HG02642 (cell line): ENCODE measurements at regions not wholly inside any gene's neighbourhood (a gene's known extent, or its start where the extent isn't known, plus 50 kb on each side); places are given as distances from the start of the nearest gene placed in this dataset.
"Not testable (repeated sequence)": the region's sequence is repeated elsewhere in the genome, so short reads cannot be mapped to it uniquely, and the experiment has no call there.

ENCODE experiments used
- ATAC-seq: cut with Tn5 transposase; IDR thresholded peaks from one replicate; pipeline ENCODE4 v1.9.1; 2021; ENCODE audit warnings: mild to moderate bottlenecking; ENCODE audit not compliant: unreplicated experiment, poor library complexity

DNA sequence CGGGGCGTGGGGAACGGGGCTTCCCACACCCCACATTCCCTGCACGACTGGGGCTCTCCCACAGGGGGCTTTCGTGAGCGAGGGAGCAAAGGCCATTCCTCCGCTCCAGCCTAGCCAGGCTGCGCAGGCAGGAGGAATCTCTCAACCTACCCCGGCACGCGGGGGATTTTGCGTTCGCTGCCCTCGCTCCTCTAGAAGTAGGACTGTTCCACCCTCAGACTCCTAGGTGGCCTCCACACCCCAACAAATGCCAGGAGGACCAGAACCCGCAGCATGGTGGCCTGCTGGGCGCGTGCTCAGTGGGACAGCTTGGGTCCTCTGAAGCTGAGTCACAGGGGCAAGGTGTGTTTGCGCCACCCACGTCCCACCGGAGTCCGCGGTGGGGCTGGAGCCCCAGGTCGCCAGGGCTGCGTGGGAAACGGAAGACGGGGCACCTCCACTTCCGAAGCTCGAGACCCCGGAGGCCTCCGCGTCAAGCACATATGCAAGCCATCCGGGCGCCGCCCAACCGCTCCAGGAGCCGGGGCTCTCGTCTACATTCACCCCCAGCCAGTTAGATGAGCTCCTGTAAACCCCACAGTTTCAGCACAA lies 1938.5 kb upstream of the DEFB115 start:
- ATAC-seq: no peak

GRCh38 chr20:29319725-29320124 lies 1937.7 kb upstream of the DEFB115 start:
- ATAC-seq: no peak

GRCh38 chr20:29320216-29320949 lies 1937.1 kb upstream of the DEFB115 start:
- ATAC-seq: not testable (repeated sequence)

GRCh38 chr20:29323631-29324515 lies 1933.6 kb upstream of the DEFB115 start:
- not testable (repeated sequence) for ATAC-seq

DNA sequence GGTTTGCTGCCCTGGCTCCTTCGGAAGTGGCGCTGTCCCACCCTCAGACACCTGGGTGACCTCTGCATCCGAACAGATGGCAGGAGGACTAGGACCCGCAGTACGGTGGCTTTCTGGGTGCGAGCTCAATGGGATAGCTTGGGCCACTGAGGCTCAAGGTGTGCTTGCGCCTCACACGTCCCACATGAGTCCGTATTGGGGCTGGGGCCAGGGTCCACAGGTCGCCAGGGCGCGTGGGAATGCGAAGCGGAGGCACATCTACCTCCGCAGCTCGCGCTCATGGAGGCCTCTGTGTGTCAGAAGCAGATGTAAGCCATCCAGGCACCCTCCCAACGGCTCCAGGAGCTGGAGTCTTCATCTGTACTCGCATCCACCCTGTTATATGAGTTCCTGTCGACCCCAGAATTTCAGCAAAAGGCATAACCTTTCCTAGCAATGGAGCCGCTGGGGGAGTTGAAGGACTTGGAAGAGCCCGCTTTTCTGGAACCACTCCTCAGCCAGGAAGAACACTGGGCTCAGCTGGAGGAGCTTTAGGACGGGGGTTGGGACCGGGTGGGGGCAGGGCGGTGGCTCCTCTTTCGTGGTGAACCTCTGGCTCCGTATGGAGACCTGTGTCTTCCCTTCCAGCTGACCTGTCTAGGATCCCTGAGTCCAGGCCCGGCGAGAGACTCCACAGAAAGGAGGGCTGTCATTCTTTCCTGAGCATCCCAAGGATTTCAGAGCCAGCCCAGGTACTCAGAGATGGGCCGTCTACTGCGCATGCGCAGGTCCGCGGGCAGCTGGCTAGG lies 1932.8 kb upstream of the DEFB115 start:
- not testable (repeated sequence) for ATAC-seq

GRCh38 chr20:29325304-29325640 lies 1932.2 kb upstream of the DEFB115 start:
- ATAC-seq: no peak

GRCh38 chr20:29325781-29326180 lies 1931.7 kb upstream of the DEFB115 start:
- ATAC-seq: not testable (repeated sequence)

- ATAC-seq: no peak
Observed at GRCh38 chr20:29326376-29327070, 1930.9 kb upstream of the DEFB115 start.

GRCh38 chr20:29327600-29328420 lies 1929.7 kb upstream of the DEFB115 start:
- ATAC-seq: not testable (repeated sequence)

- ATAC-seq: not testable (repeated sequence)
Observed at GRCh38 chr20:29330429-29331115, 1926.9 kb upstream of the DEFB115 start.

GRCh38 chr20:29349836-29350235 lies 1907.6 kb upstream of the DEFB115 start:
- no peak for ATAC-seq

DNA sequence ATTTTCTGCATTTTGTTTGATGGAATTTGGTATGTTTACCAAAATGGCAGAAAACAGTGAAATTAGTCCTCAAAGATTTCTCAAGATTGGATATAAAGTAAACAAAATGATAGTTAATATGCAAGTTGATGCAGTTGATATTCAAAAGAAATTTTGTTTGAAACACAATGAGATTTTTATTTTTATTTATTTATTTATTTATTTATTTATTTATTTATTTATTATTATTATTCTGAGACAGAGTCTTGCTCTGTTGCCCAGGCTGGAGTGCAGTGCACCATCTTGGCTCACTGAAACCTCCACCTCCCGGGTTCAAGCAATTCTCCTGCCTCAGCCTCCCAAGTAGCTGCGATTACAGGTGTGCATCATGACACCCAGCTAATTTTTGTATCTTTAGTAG lies 1881.5 kb upstream of the DEFB115 start:
- not testable (repeated sequence) for ATAC-seq

- ATAC-seq: not testable (repeated sequence)
Observed at GRCh38 chr20:29392853-29393252, 1864.6 kb upstream of the DEFB115 start.

- ATAC-seq: no peak
Observed at GRCh38 chr20:29408034-29408695, 1849.3 kb upstream of the DEFB115 start.

DNA sequence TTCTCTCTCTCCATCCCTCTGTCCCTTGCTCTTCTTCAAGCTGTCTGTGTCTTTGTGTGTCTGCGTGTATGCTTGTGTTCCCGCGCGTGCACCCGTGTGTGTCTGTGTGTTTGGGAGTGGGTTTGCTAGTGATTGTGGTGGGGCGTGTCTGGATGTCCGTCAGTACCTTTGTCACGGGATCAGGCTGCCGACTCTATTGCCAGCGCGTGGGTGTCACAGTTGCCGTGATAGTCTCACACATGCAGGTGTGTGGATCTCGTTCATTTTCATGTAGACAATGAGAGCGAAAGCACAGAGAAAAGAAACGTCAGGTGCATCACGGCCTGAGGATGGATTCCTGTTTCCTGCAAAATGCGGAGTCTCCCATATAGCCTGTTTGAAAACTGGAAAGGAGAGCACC lies 1848.8 kb upstream of the DEFB115 start:
- ATAC-seq: not testable (repeated sequence)

DNA sequence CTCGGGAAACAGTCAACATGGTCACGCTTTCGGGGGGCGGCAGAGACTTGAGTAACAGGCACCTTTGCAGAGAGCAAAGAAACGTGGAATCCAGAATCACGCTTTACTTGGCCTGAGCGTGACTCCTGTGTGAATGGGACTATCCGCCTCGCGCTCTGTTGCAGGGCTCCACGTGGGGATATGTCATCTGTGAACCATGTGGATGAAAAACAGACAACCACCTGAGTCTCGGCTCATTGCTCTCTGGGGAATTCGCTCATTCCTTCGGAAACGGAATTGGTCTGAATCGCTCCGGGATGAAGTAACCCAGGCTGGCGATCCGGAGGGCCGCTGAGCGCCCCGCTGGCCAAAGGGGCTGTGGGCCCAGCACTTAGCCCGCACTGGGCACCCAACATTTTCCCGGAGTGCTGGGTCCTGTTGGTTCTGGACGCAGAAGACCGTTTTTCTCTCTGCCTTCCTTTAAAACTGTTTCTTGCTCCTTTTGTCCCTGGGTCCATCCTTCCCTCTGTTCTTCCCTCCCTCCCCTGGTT lies 1848.2 kb upstream of the DEFB115 start:
- ATAC-seq: not testable (repeated sequence)
